Activated CD4-positive, alpha-beta T cell treated with anti-CD3 and anti-CD28 coated beads, Interleukin-2, amount 10 ng/mL, durations not matched to agents 7 days and 5 days (primary cell): ENCODE measurements at regions not wholly inside any gene's neighbourhood (a gene's known extent, or its start where the extent isn't known, plus 50 kb on each side); places are given as distances from the start of the nearest gene placed in this dataset.
"Not testable (repeated sequence)": the region's sequence is repeated elsewhere in the genome, so short reads cannot be mapped to it uniquely, and the experiment has no call there.

Experiments
- CTCF ChIA-PET: fragments of 350-600 bp; sonication (Branson Sonifier 250); formaldehyde crosslinking; loops from one replicate; lab custom pipeline; 2021; ENCODE audit warnings: antibody characterized with exemption; lab: Charles Lee
- POLR2A ChIA-PET: fragments of 350-600 bp; sonication (Branson Sonifier 250); formaldehyde crosslinking; loops from one replicate; lab custom pipeline; 2021; ENCODE audit warnings: antibody characterized with exemption; lab: Charles Lee
- DNase-seq: peaks from one replicate; pipeline ENCODE4 v3.0.0-alpha.2; 2020
- H3K27ac Mint-ChIP-seq: one replicate; pipeline ENCODE4 v1.8.0; 2021; ENCODE audit warnings: mild to moderate bottlenecking, moderate library complexity, mixed read lengths
- H3K27me3 Mint-ChIP-seq: one replicate; pipeline ENCODE4 v1.8.0; 2021; ENCODE audit warnings: mixed read lengths
- H3K36me3 Mint-ChIP-seq: one replicate; pipeline ENCODE4 v1.8.0; 2021; ENCODE audit warnings: low read depth, mixed read lengths
- H3K4me1 Mint-ChIP-seq: one replicate; pipeline ENCODE4 v1.8.0; 2021; ENCODE audit warnings: mixed read lengths
- H3K4me3 Mint-ChIP-seq: one replicate; pipeline ENCODE4 v1.8.0; 2021; ENCODE audit warnings: mild to moderate bottlenecking, moderate library complexity, mixed read lengths
- H3K9me3 Mint-ChIP-seq: one replicate; pipeline ENCODE4 v1.8.0; 2021; ENCODE audit warnings: mixed read lengths

- H3K4me3 Mint-ChIP-seq = no peak overlapping the region
- H3K9me3 Mint-ChIP-seq = no peaks in the 10 kb centered on the region
- peaks cover 2% of the 10 kb centered on the region for H3K27me3 Mint-ChIP-seq
- POLR2A ChIA-PET = no interaction called here
- CTCF ChIA-PET = interaction anchor here (0.5 to 2.3 kb wide), 3 partner anchors 11 to 178 kb away, joined by 4 to 9 read pairs (median 5); partner anchors contain the start of gene MGAT5B
- no peaks in the 10 kb centered on the region for H3K4me1 Mint-ChIP-seq
- H3K27ac Mint-ChIP-seq = no peak overlapping the region
- no peak for DNase-seq
- no peaks in the 10 kb centered on the region for H3K36me3 Mint-ChIP-seq
These were observed 95.2 kb upstream of the SEC14L1 start for GRCh38 chr17:77045441-77046041.

GRCh38 chr17:77049440-77049839 lies 91.3 kb upstream of the SEC14L1 start:
- no peaks in the 10 kb centered on the region for H3K4me1 Mint-ChIP-seq
- no peaks in the 10 kb centered on the region for H3K9me3 Mint-ChIP-seq
- no peaks in the 10 kb centered on the region for H3K27me3 Mint-ChIP-seq
- H3K4me3 Mint-ChIP-seq = no peak overlapping the region
- POLR2A ChIA-PET = no interaction called here
- H3K27ac Mint-ChIP-seq = no peak overlapping the region
- DNase-seq = no peak
- CTCF ChIA-PET = interaction anchor here (0.7 to 1.3 kb wide), 4 partner anchors 8 to 181 kb away, joined by 3 to 4 read pairs (median 4); partner anchors contain the start of gene MGAT5B
- H3K36me3 Mint-ChIP-seq = no peaks in the 10 kb centered on the region

- H3K4me1 Mint-ChIP-seq, H3K27me3 Mint-ChIP-seq, POLR2A ChIA-PET, H3K27ac Mint-ChIP-seq, H3K36me3 Mint-ChIP-seq, H3K9me3 Mint-ChIP-seq, H3K4me3 Mint-ChIP-seq, DNase-seq: not testable (repeated sequence)
- CTCF ChIA-PET = interaction anchor here (0.6 kb wide), 1 partner anchor 452 kb away, joined by 5 read pairs; no protein-coding TSS in a partner anchor
These were observed 89.9 kb upstream of the SEC14L1 start for GRCh38 chr17:77050901-77051300.

GRCh38 chr17:77054936-77055335 lies 85.8 kb upstream of the SEC14L1 start:
- Mint-ChIP-seq H3K27me3 (peaks cover 8% of the 10 kb centered on the region), H3K27ac (no peak overlapping the region), H3K4me3 (no peak overlapping the region), H3K4me1 (peaks cover 1% of the 10 kb centered on the region), H3K9me3 (no peaks in the 10 kb centered on the region), H3K36me3 (no peaks in the 10 kb centered on the region)
- DNase-seq = no peak
- ChIA-PET CTCF (interaction anchor here (1.4 kb wide), 1 partner anchor 20 kb away, joined by 3 read pairs; no protein-coding TSS in a partner anchor), POLR2A (no interaction called here)

- no peaks in the 10 kb centered on the region for H3K9me3 Mint-ChIP-seq
- H3K4me3 Mint-ChIP-seq = no peak overlapping the region
- H3K27ac Mint-ChIP-seq = no peak overlapping the region
- H3K36me3 Mint-ChIP-seq = no peaks in the 10 kb centered on the region
- DNase-seq = no peak
- peaks cover 8% of the 10 kb centered on the region for H3K27me3 Mint-ChIP-seq
- H3K4me1 Mint-ChIP-seq = peaks cover 1% of the 10 kb centered on the region
- CTCF ChIA-PET = interaction anchor here (0.6 to 2.3 kb wide), 7 partner anchors 9 to 208 kb away, joined by 3 to 11 read pairs (median 4); no protein-coding TSS in a partner anchor
- POLR2A ChIA-PET = no interaction called here
These were observed 85.3 kb upstream of the SEC14L1 start for GRCh38 chr17:77055453-77055852.

- Mint-ChIP-seq H3K27ac (no peak overlapping the region), H3K4me1 (peaks cover 1% of the 10 kb centered on the region), H3K36me3 (no peaks in the 10 kb centered on the region), H3K9me3 (no peaks in the 10 kb centered on the region), H3K4me3 (no peak overlapping the region), H3K27me3 (peaks cover 8% of the 10 kb centered on the region)
- ChIA-PET POLR2A (no interaction called here), CTCF (interaction anchor here (0.6 to 2.1 kb wide), 5 partner anchors 14 to 272 kb away, joined by 3 to 7 read pairs (median 3); partner anchors contain the start of gene MGAT5B)
- no peak for DNase-seq
These were observed 82.8 kb upstream of the SEC14L1 start for GRCh38 chr17:77058016-77058415.

- POLR2A ChIA-PET = interaction anchor here (0.6 kb wide), 1 partner anchor 129 kb away, joined by 5 read pairs; no protein-coding TSS in a partner anchor
These were observed 79.1 kb upstream of the SEC14L1 start for GRCh38 chr17:77061669-77062068.

GRCh38 chr17:77064598-77064997 lies 76.2 kb upstream of the SEC14L1 start:
- Mint-ChIP-seq H3K27ac (no peak overlapping the region), H3K4me3 (no peak overlapping the region), H3K36me3 (no peaks in the 10 kb centered on the region), H3K27me3 (peaks cover 16% of the 10 kb centered on the region), H3K9me3 (no peaks in the 10 kb centered on the region), H3K4me1 (peaks cover 1% of the 10 kb centered on the region)
- POLR2A ChIA-PET = no interaction called here
- no peak for DNase-seq
- CTCF ChIA-PET = interaction anchor here (0.8 to 3.0 kb wide), 2 partner anchors 8 to 197 kb away, joined by 4 to 13 read pairs; partner anchors contain the start of gene MGAT5B

More at GRCh38 chr17:77061669-77062068, 79.1 kb upstream of the SEC14L1 start:
- peaks cover 16% of the 10 kb centered on the region for H3K27me3 Mint-ChIP-seq
- CTCF ChIA-PET = interaction anchor here (2.1 kb wide), 1 partner anchor 194 kb away, joined by 7 read pairs; the partner anchor contains the start of gene MGAT5B
- no peak for DNase-seq
- H3K27ac Mint-ChIP-seq = no peak overlapping the region
- no peak overlapping the region for H3K4me3 Mint-ChIP-seq
- no peaks in the 10 kb centered on the region for H3K9me3 Mint-ChIP-seq
- H3K36me3 Mint-ChIP-seq = no peaks in the 10 kb centered on the region
- H3K4me1 Mint-ChIP-seq = peaks cover under 1% of the 10 kb centered on the region

- Mint-ChIP-seq H3K36me3 (no peaks in the 10 kb centered on the region), H3K4me3 (no peak overlapping the region), H3K9me3 (no peaks in the 10 kb centered on the region), H3K27me3 (peaks cover 16% of the 10 kb centered on the region), H3K4me1 (peaks cover 1% of the 10 kb centered on the region), H3K27ac (no peak overlapping the region)
- DNase-seq = no peak
- CTCF ChIA-PET = interaction anchor here (0.8 to 3.0 kb wide), 10 partner anchors 10 to 210 kb away, joined by 3 to 13 read pairs (median 3); partner anchors contain the start of gene MGAT5B
- POLR2A ChIA-PET = no interaction called here
These were observed 74.6 kb upstream of the SEC14L1 start for GRCh38 chr17:77066165-77066564.

GRCh38 chr17:77066726-77067409 lies 73.9 kb upstream of the SEC14L1 start:
- H3K9me3 Mint-ChIP-seq, H3K4me3 Mint-ChIP-seq, H3K36me3 Mint-ChIP-seq, H3K4me1 Mint-ChIP-seq, H3K27ac Mint-ChIP-seq, POLR2A ChIA-PET: not testable (repeated sequence)
- CTCF ChIA-PET = interaction anchor here (0.8 to 3.0 kb wide), 10 partner anchors 10 to 211 kb away, joined by 3 to 19 read pairs (median 4); partner anchors contain the start of gene MGAT5B
- H3K27me3 Mint-ChIP-seq = peaks cover 19% of the 10 kb centered on the region
- DNase-seq = peak; percentile 58

- DNase-seq = no peak
- H3K36me3 Mint-ChIP-seq = no peaks in the 10 kb centered on the region
- peaks cover 1% of the 10 kb centered on the region for H3K4me1 Mint-ChIP-seq
- ChIA-PET POLR2A (no interaction called here), CTCF (interaction anchor here (0.9 to 3.0 kb wide), 3 partner anchors 12 to 200 kb away, joined by 4 to 19 read pairs (median 9); partner anchors contain the start of gene MGAT5B)
- H3K9me3 Mint-ChIP-seq = no peaks in the 10 kb centered on the region
- peaks cover 29% of the 10 kb centered on the region for H3K27me3 Mint-ChIP-seq
- H3K4me3 Mint-ChIP-seq = no peak overlapping the region
- no peak overlapping the region for H3K27ac Mint-ChIP-seq
These were observed 71.9 kb upstream of the SEC14L1 start for GRCh38 chr17:77068915-77069314.

- H3K9me3 Mint-ChIP-seq = no peaks in the 10 kb centered on the region
- CTCF ChIA-PET = interaction anchor here (1.4 kb wide), 1 partner anchor 16 kb away, joined by 3 read pairs; no protein-coding TSS in a partner anchor
- peaks cover 1% of the 10 kb centered on the region for H3K4me1 Mint-ChIP-seq
- DNase-seq = no peak
- no peak overlapping the region for H3K27ac Mint-ChIP-seq
- POLR2A ChIA-PET = no interaction called here
- no peak overlapping the region for H3K4me3 Mint-ChIP-seq
- peaks cover 33% of the 10 kb centered on the region for H3K27me3 Mint-ChIP-seq
- H3K36me3 Mint-ChIP-seq = no peaks in the 10 kb centered on the region
These were observed 69.9 kb upstream of the SEC14L1 start for GRCh38 chr17:77070888-77071279.
